SH-SY5Y (cell line): ENCODE measurements at regions not wholly inside any gene's neighbourhood (a gene's known extent, or its start where the extent isn't known, plus 50 kb on each side); places are given as distances from the start of the nearest gene placed in this dataset.

Source experiments
- GATA2 ChIP-seq: IDR thresholded peaks from 2 replicates; pipeline ENCODE4 v1.6.1; 2011; ENCODE audit warnings: mild to moderate bottlenecking, low read depth, low read length
- GATA3 ChIP-seq: IDR thresholded peaks from 2 replicates; pipeline ENCODE4 v1.6.1; 2011; ENCODE audit warnings: low read depth, mild to moderate bottlenecking, low read length, moderate library complexity

- TF ChIP-seq GATA2: no peak
- TF ChIP-seq GATA3: no peak
Measured at GRCh38 chr4:19694812-19695211, 556.9 kb upstream of the SLIT2 start.
